Common myeloid progenitor, CD34-positive (primary cell): ENCODE measurements at regions not wholly inside any gene's neighbourhood (a gene's known extent, or its start where the extent isn't known, plus 50 kb on each side); places are given as distances from the start of the nearest gene placed in this dataset.
"Not testable (repeated sequence)": the region's sequence is repeated elsewhere in the genome, so short reads cannot be mapped to it uniquely, and the experiment has no call there.

Experiments
- CTCF ChIA-PET: fragments of 350-600 bp; sonication (Branson Sonifier 250); formaldehyde crosslinking; loops from one replicate; lab custom pipeline; 2021; ENCODE audit warnings: antibody characterized with exemption; lab: Charles Lee
- POLR2A ChIA-PET: fragments of 350-600 bp; sonication (Branson Sonifier 250); formaldehyde crosslinking; loops from one replicate; lab custom pipeline; 2021; ENCODE audit warnings: antibody characterized with exemption; lab: Charles Lee
- DNase-seq, 3 donors: peaks; one replicate each; pipeline versions ENCODE4 v3.0.0 to v3.0.0-alpha.2; 2013
- H3K27ac ChIP-seq, 2 experiments: 1 replicate in 1 of 2; 2 replicates in 1 of 2; pipeline ENCODE4 v1.7.0; 2013; ENCODE audit warnings: inconsistent platforms in 2 of 2, low read length in 2 of 2, mild to moderate bottlenecking in 2 of 2, low read depth in 1 of 2, moderate library complexity in 1 of 2; ENCODE audit not compliant: severe bottlenecking in 2 of 2, insufficient read depth in 1 of 2, poor library complexity in 1 of 2
- H3K27me3 ChIP-seq, 5 experiments: replicated peaks in 2 of 5; 1 replicate in 3 of 5; 2 replicates in 2 of 5; pipeline versions ENCODE4 v1.6.1 to v1.7.0; 2013; ENCODE audit warnings: low read length in 4 of 5, mild to moderate bottlenecking in 2 of 5, moderate library complexity in 2 of 5, inconsistent platforms in 1 of 5; ENCODE audit not compliant: insufficient read depth in 5 of 5, control insufficient read depth in 4 of 5
- H3K36me3 ChIP-seq, 4 experiments: 1 replicate in 2 of 4; 2 replicates in 2 of 4; pipeline versions ENCODE4 v1.6.1 to v1.7.0; 2013; ENCODE audit warnings: low read length in 3 of 4, control low read depth in 1 of 4, mild to moderate bottlenecking in 1 of 4; ENCODE audit not compliant: control insufficient read depth in 4 of 4, insufficient read depth in 4 of 4
- H3K4me1 ChIP-seq, 4 experiments: 1 replicate in 3 of 4; 2 replicates in 1 of 4; pipeline versions ENCODE4 v1.6.1 to v1.7.1; 2013; ENCODE audit warnings: low read length in 3 of 4, mild to moderate bottlenecking in 3 of 4, control low read depth in 1 of 4, inconsistent platforms in 1 of 4, moderate library complexity in 1 of 4; ENCODE audit not compliant: control insufficient read depth in 4 of 4, insufficient read depth in 4 of 4; ENCODE audit errors: control extremely low read depth in 1 of 4
- H3K4me3 ChIP-seq, 7 experiments: 1 replicate in 4 of 7; 2 replicates in 3 of 7; pipeline versions ENCODE4 v1.5.1 to v1.7.0; 2013; ENCODE audit warnings: mild to moderate bottlenecking in 7 of 7, low read length in 6 of 7, moderate library complexity in 6 of 7, inconsistent platforms in 2 of 7, low read depth in 2 of 7, control low read depth in 1 of 7; ENCODE audit not compliant: insufficient read depth in 4 of 7, control insufficient read depth in 1 of 7; ENCODE audit errors: extremely low read depth in 1 of 7
- H3K9me3 ChIP-seq, 5 experiments: 1 replicate in 4 of 5; 2 replicates in 1 of 5; pipeline versions ENCODE4 v1.6.1 to v1.7.1; 2013; ENCODE audit warnings: low read length in 4 of 5, mild to moderate bottlenecking in 2 of 5, inconsistent platforms in 1 of 5, low read depth in 1 of 5, moderate library complexity in 1 of 5; ENCODE audit not compliant: control insufficient read depth in 4 of 5, insufficient read depth in 2 of 5; ENCODE audit errors: control extremely low read depth in 1 of 5
- WGBS: methylation state at CpG from one replicate; pipeline ENCODE4 v1.1.5; 2013; ENCODE audit not compliant: insufficient coverage; 5-methylcytosine and 5-hydroxymethylcytosine counted together

- WGBS = no CpG with 5 or more reads among the region's 5 CpGs
- H3K4me1 ChIP-seq, POLR2A ChIA-PET: not testable (repeated sequence)
Observed at GRCh38 chr21:5975719-5976118, 4545.7 kb upstream of the TPTE start.

GRCh38 chr21:5997586-5997985 is 4523.8 kb upstream of the TPTE start:
- H3K9me3 ChIP-seq, POLR2A ChIA-PET: not testable (repeated sequence)

More at GRCh38 chr21:5975719-5976118, 4545.7 kb upstream of the TPTE start:
- H3K36me3 ChIP-seq, H3K27me3 ChIP-seq, H3K4me3 ChIP-seq, DNase-seq, CTCF ChIA-PET, H3K27ac ChIP-seq, H3K9me3 ChIP-seq: not testable (repeated sequence)

GRCh38 chr21:6015422-6016057 is 4505.8 kb upstream of the TPTE start:
- H3K36me3 ChIP-seq, H3K27ac ChIP-seq, H3K4me1 ChIP-seq, H3K4me3 ChIP-seq, DNase-seq, CTCF ChIA-PET, POLR2A ChIA-PET, H3K9me3 ChIP-seq, H3K27me3 ChIP-seq: not testable (repeated sequence)
- WGBS = no CpG with 5 or more reads among the region's 7 CpGs

More at GRCh38 chr21:5997586-5997985, 4523.8 kb upstream of the TPTE start:
- no CpG with 5 or more reads among the region's 2 CpGs for WGBS
- DNase-seq, H3K36me3 ChIP-seq, H3K27me3 ChIP-seq, CTCF ChIA-PET, H3K4me1 ChIP-seq, H3K27ac ChIP-seq, H3K4me3 ChIP-seq: not testable (repeated sequence)

GRCh38 chr21:6020460-6020859 is 4500.9 kb upstream of the TPTE start:
- H3K27ac ChIP-seq, H3K4me3 ChIP-seq, DNase-seq, CTCF ChIA-PET, POLR2A ChIA-PET, H3K9me3 ChIP-seq, H3K36me3 ChIP-seq, H3K27me3 ChIP-seq, H3K4me1 ChIP-seq: not testable (repeated sequence)
- no CpG with 5 or more reads among the region's 5 CpGs for WGBS

GRCh38 chr21:6020953-6021716 is 4500.2 kb upstream of the TPTE start:
- H3K27me3 ChIP-seq, H3K27ac ChIP-seq, H3K9me3 ChIP-seq, H3K4me1 ChIP-seq, CTCF ChIA-PET, POLR2A ChIA-PET, H3K36me3 ChIP-seq, DNase-seq, H3K4me3 ChIP-seq: not testable (repeated sequence)
- no CpG with 5 or more reads among the region's 10 CpGs for WGBS

- H3K27ac ChIP-seq, H3K9me3 ChIP-seq, H3K4me3 ChIP-seq, H3K36me3 ChIP-seq, H3K4me1 ChIP-seq, POLR2A ChIA-PET, H3K27me3 ChIP-seq, CTCF ChIA-PET, DNase-seq: not testable (repeated sequence)
- no CpG with 5 or more reads among the region's 4 CpGs for WGBS
Observed at GRCh38 chr21:6021717-6022270, 4499.6 kb upstream of the TPTE start.

- WGBS = no CpG with 5 or more reads among the region's 3 CpGs
- POLR2A ChIA-PET, H3K27me3 ChIP-seq, CTCF ChIA-PET, H3K4me3 ChIP-seq, H3K9me3 ChIP-seq, DNase-seq, H3K27ac ChIP-seq, H3K4me1 ChIP-seq, H3K36me3 ChIP-seq: not testable (repeated sequence)
Observed at GRCh38 chr21:6023331-6023730, 4498.1 kb upstream of the TPTE start.
